GM12878 (cell line): ENCODE measurements at regions not wholly inside any gene's neighbourhood (a gene's known extent, or its start where the extent isn't known, plus 50 kb on each side); places are given as distances from the start of the nearest gene placed in this dataset.

Source experiments
- ATAC-seq: fragments of 200-7000 bp; cut with Tn5 transposase; 3 replicates; pipeline ENCODE4 v1.9.1; 2020; ENCODE audit warnings: mild to moderate bottlenecking, moderate library complexity
- BruUV-seq: library from RNA; stranded (reverse); fragments of 400-500 nt; replicated peaks from 2 replicates; lab custom pipeline; 2021; lab: Mats Ljungman, UMichigan
- CTCF ChIA-PET: fragments of 300-600 bp; sonication (Branson Sonifier 250); formaldehyde crosslinking; extraction: SDS; loops from one replicate; lab custom pipeline; 2021; ENCODE audit warnings: inconsistent platforms; lab: Yijun Ruan, JAX
- POLR2A ChIA-PET: fragments of 350-600 bp; formaldehyde crosslinking; extraction: SDS; loops from one replicate; lab custom pipeline; 2021; ENCODE audit warnings: inconsistent platforms; lab: Charles Lee
- RAD21 ChIA-PET: fragments of 300-600 bp; sonication (Branson Sonifier 250); formaldehyde crosslinking; loops from one replicate; lab custom pipeline; 2023; ENCODE audit warnings: antibody characterized with exemption; ENCODE audit not compliant: unreplicated experiment; lab: Charles Lee
- SMC1A ChIA-PET: fragments of 300-600 bp; sonication (Branson Sonifier 250); formaldehyde crosslinking; loops from one replicate; lab custom pipeline; 2023; ENCODE audit not compliant: unreplicated experiment, uncharacterized antibody; lab: Charles Lee
- DNase-seq: peaks from one replicate; pipeline ENCODE4 v3.0.0-alpha.2; 2011; ENCODE audit warnings: low read depth, low spot score
- FAIRE-seq: peaks from 3 replicates; lab custom pipeline; 2011; peaks lifted over from hg19 to GRCh38; lab: Jason Lieb, UNC
- H2AFZ ChIP-seq: 2 replicates; pipeline ENCODE4 v1.6.0; 2011; ENCODE audit warnings: low read depth, low read length, control low read depth; ENCODE audit not compliant: control insufficient read depth
- H3K27ac ChIP-seq: 2 replicates; pipeline ENCODE4 v1.5.1; 2011; ENCODE audit warnings: control low read depth; ENCODE audit not compliant: control insufficient read depth, insufficient read depth
- H3K27me3 ChIP-seq, 2 experiments: replicated peaks in 1 of 2; 2 replicates each; pipeline versions ENCODE4 v1.6.0 to v1.6.1; 2011; ENCODE audit warnings: low read length in 1 of 2; ENCODE audit not compliant: control insufficient read depth in 2 of 2, insufficient read depth in 2 of 2
- H3K36me3 ChIP-seq, 2 experiments: 2 replicates each; pipeline ENCODE4 v1.5.1; 2011; ENCODE audit warnings: low read length in 1 of 2; ENCODE audit not compliant: control insufficient read depth in 2 of 2, insufficient read depth in 2 of 2
- H3K4me1 ChIP-seq: 2 replicates; pipeline ENCODE4 v1.6.1; 2011; ENCODE audit warnings: mild to moderate bottlenecking, low read length, moderate library complexity, mixed read lengths; ENCODE audit not compliant: control insufficient read depth, insufficient read depth
- H3K4me2 ChIP-seq: 2 replicates; pipeline ENCODE4 v1.6.0; 2011; ENCODE audit warnings: control low read depth; ENCODE audit not compliant: control insufficient read depth, insufficient read depth
- H3K4me3 ChIP-seq: fragments of 200-600 bp; sonication (generic); 2 replicates; pipeline ENCODE4 v1.5.1; 2016
- H3K79me2 ChIP-seq: 2 replicates; pipeline ENCODE4 v1.6.0; 2011; ENCODE audit warnings: low read length; ENCODE audit not compliant: control insufficient read depth, insufficient read depth
- H3K9ac ChIP-seq: 2 replicates; pipeline ENCODE4 v1.8.0; 2011; ENCODE audit warnings: low read length, control low read depth, mixed read lengths; ENCODE audit not compliant: control insufficient read depth, insufficient read depth
- H3K9me3 ChIP-seq: replicated peaks from 3 replicates; pipeline ENCODE4 v1.5.1; 2011; ENCODE audit warnings: mild to moderate bottlenecking, low read length; ENCODE audit not compliant: control insufficient read depth, insufficient read depth
- H4K20me1 ChIP-seq: 2 replicates; pipeline ENCODE4 v1.6.0; 2011; ENCODE audit not compliant: control insufficient read depth, insufficient read depth
- BCL11A ChIP-seq: IDR thresholded peaks from 2 replicates; pipeline ENCODE4 v1.6.1; 2011; ENCODE audit warnings: low read depth, low read length
- CREB1 ChIP-seq: IDR thresholded peaks from 2 replicates; pipeline ENCODE4 v1.6.1; 2012; ENCODE audit warnings: low read depth, mild to moderate bottlenecking, inconsistent platforms
- KAT2A ChIP-seq: conservative IDR thresholded peaks from 2 replicates; pipeline ENCODE4 v1.6.1; 2011; ENCODE audit warnings: low read depth, low read length; ENCODE audit not compliant: control insufficient read depth
- KDM1A ChIP-seq: fragments of 200-600 bp; sonication (generic); IDR thresholded peaks from 2 replicates; pipeline ENCODE4 v1.6.1; 2016; ENCODE audit warnings: borderline replicate concordance
- MEF2B ChIP-seq: fragments of 450-650 bp; IDR thresholded peaks from 2 replicates; pipeline ENCODE4 v1.6.1; 2018; ENCODE audit warnings: mild to moderate bottlenecking, moderate library complexity; ENCODE audit not compliant: partially characterized antibody, poor library complexity, severe bottlenecking
- MTA2 ChIP-seq: fragments of 450-650 bp; IDR thresholded peaks from 2 replicates; pipeline ENCODE4 v1.6.1; 2016; ENCODE audit warnings: low read depth, mild to moderate bottlenecking, moderate library complexity
- MYC ChIP-seq: IDR thresholded peaks from 2 replicates; pipeline ENCODE4 v1.6.1; 2011; ENCODE audit warnings: mild to moderate bottlenecking, low read length, moderate library complexity, inconsistent platforms; ENCODE audit not compliant: insufficient read depth, insufficient replicate concordance, insufficient read length, severe bottlenecking
- NR2C2 ChIP-seq: IDR thresholded peaks from 2 replicates; pipeline ENCODE4 v1.6.1; 2011; ENCODE audit warnings: borderline replicate concordance, low read depth; ENCODE audit not compliant: control insufficient read depth, insufficient read length
- SIX5 ChIP-seq: IDR thresholded peaks from 2 replicates; pipeline ENCODE4 v1.6.1; 2011; ENCODE audit warnings: mild to moderate bottlenecking, low read depth, low read length, moderate library complexity; ENCODE audit not compliant: severe bottlenecking
- SMAD1 ChIP-seq: fragments of 450-650 bp; IDR thresholded peaks from 2 replicates; pipeline ENCODE4 v1.6.1; 2018; ENCODE audit warnings: mild to moderate bottlenecking, low read depth; ENCODE audit not compliant: partially characterized antibody
- SRF ChIP-seq, 2 experiments: IDR thresholded peaks; 2 replicates each; pipeline ENCODE4 v1.6.1; 2011; ENCODE audit warnings: low read depth in 2 of 2, low read length in 2 of 2, mild to moderate bottlenecking in 1 of 2, moderate library complexity in 1 of 2
- YY1 ChIP-seq: IDR thresholded peaks from 2 replicates; pipeline ENCODE4 v1.6.1; 2011; ENCODE audit warnings: low read depth, mild to moderate bottlenecking, low read length
- ZNF24 ChIP-seq: fragments of 450-650 bp; IDR thresholded peaks from 2 replicates; pipeline ENCODE4 v1.6.1; 2017; ENCODE audit warnings: antibody characterized with exemption, mild to moderate bottlenecking
- ZZZ3 ChIP-seq: IDR thresholded peaks from 2 replicates; pipeline ENCODE4 v1.6.1; 2011; ENCODE audit warnings: low read depth; ENCODE audit not compliant: control insufficient read depth, insufficient read length
- WGBS: methylation state at CpG from one replicate; pipeline ENCODE4 v1.1.6; 2016; ENCODE audit warnings: low lambda C conversion rate; ENCODE audit not compliant: insufficient replicate concordance, insufficient coverage; ENCODE audit errors: missing lambda C conversion rate; 5-methylcytosine and 5-hydroxymethylcytosine counted together
- in situ Hi-C: fragments of 300-500 bp; cut with MboI; formaldehyde crosslinking; loops from 9 replicates; pipeline ENCODE4 v1.14.3; 2018; ENCODE audit warnings: mixed read lengths
- intact Hi-C: fragments of 100-400 bp; cut with micrococcal nuclease; formaldehyde crosslinking; loops from one replicate; pipeline ENCODE4 v1.14.2; 2022; ENCODE audit not compliant: unreplicated experiment
- TF ChIP-seq, protein P1 (sequence below): IDR thresholded peaks from 2 replicates; pipeline ENCODE4 v1.6.1; 2012; ENCODE audit warnings: improper control_type of control experiment, low read depth, low read length; ENCODE audit not compliant: insufficient replicate concordance
- TF ChIP-seq, protein P2 (sequence below): IDR thresholded peaks from 2 replicates; pipeline ENCODE4 v1.6.1; 2012; ENCODE audit warnings: low read length, inconsistent platforms
- TF ChIP-seq, protein P3 (sequence below): IDR thresholded peaks from 2 replicates; pipeline ENCODE4 v1.6.1; 2011; ENCODE audit warnings: mild to moderate bottlenecking, low read depth, low read length, moderate library complexity; ENCODE audit not compliant: insufficient replicate concordance

DNA sequence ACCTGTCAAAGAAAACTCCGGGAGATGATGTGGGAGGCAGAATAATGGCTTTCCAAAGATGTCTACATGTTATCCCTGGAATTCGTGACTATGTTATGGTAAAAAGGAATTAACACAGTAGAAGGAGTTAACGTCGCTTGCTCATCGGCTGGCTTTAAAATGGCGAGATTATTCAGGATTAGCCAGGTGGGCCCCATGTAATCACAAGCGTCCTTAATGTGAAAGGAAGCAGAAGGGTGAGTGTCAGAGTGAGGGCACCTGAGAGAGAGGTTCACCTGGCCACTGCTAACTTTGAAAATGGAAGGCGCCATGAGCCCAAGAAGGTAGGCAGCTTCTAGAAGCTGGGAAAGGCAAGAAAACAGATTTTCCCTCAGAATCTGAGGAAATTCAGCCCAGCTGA is 557.2 kb downstream of the EPHB1 start (continued):
- TF ChIP-seq, protein P1, sequence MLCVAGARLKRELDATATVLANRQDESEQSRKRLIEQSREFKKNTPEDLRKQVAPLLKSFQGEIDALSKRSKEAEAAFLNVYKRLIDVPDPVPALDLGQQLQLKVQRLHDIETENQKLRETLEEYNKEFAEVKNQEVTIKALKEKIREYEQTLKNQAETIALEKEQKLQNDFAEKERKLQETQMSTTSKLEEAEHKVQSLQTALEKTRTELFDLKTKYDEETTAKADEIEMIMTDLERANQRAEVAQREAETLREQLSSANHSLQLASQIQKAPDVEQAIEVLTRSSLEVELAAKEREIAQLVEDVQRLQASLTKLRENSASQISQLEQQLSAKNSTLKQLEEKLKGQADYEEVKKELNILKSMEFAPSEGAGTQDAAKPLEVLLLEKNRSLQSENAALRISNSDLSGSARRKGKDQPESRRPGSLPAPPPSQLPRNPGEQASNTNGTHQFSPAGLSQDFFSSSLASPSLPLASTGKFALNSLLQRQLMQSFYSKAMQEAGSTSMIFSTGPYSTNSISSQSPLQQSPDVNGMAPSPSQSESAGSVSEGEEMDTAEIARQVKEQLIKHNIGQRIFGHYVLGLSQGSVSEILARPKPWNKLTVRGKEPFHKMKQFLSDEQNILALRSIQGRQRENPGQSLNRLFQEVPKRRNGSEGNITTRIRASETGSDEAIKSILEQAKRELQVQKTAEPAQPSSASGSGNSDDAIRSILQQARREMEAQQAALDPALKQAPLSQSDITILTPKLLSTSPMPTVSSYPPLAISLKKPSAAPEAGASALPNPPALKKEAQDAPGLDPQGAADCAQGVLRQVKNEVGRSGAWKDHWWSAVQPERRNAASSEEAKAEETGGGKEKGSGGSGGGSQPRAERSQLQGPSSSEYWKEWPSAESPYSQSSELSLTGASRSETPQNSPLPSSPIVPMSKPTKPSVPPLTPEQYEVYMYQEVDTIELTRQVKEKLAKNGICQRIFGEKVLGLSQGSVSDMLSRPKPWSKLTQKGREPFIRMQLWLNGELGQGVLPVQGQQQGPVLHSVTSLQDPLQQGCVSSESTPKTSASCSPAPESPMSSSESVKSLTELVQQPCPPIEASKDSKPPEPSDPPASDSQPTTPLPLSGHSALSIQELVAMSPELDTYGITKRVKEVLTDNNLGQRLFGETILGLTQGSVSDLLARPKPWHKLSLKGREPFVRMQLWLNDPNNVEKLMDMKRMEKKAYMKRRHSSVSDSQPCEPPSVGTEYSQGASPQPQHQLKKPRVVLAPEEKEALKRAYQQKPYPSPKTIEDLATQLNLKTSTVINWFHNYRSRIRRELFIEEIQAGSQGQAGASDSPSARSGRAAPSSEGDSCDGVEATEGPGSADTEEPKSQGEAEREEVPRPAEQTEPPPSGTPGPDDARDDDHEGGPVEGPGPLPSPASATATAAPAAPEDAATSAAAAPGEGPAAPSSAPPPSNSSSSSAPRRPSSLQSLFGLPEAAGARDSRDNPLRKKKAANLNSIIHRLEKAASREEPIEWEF = no peak
- TF ChIP-seq ZZZ3 (no peak), NR2C2 (no peak)

DNA sequence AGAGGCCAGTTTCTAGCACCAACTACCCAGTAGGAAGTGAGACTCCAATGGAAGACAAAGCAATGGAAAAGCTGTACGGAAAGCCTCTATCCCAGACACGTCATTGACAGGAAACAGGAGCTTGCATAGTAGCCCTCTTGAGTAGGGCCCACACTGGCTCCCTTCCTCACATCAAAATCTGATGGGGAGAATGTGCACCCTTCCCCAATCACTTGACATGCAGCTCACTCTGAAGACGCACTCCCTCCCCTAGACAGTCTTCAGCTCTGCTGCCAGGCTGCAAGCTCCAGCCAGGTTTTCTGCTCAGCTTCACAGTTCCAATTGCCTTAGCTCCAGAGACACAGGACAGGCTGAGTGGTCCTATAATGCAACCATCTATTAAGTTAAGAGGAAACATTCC is 567.8 kb downstream of the EPHB1 start:
- Histone ChIP-seq H3K4me2 (no peak overlapping the region), H3K9ac (no peak overlapping the region), H2AFZ (no peak overlapping the region), H3K27me3 (no peaks in the 10 kb centered on the region; a peak in 1 of 4 replicates), H3K4me1 (no peaks in the 10 kb centered on the region), H3K9me3 (no peaks in the 10 kb centered on the region), H4K20me1 (no peaks in the 10 kb centered on the region), H3K27ac (no peak overlapping the region), H3K79me2 (no peaks in the 10 kb centered on the region), H3K4me3 (no peak overlapping the region), H3K36me3 (no peaks in the 10 kb centered on the region)
- CTCF ChIA-PET = interaction anchor here (1.0 to 1.7 kb wide), 2 partner anchors 9 to 22 kb away, joined by 3 read pairs; no protein-coding TSS in a partner anchor
- WGBS = 61% methylated on average over 3 of the region's 3 CpGs
- FAIRE-seq (no peak), ATAC-seq (no peak), DNase-seq (no peak)
- BruUV-seq = no TSS peak
- RAD21 ChIA-PET = no interaction called here
- in situ Hi-C loops (no loop called here), intact Hi-C loops (no loop called here)
- POLR2A ChIA-PET = no interaction called here
- SMC1A ChIA-PET = interaction anchor here (0.8 kb wide), 1 partner anchor 29 kb away, joined by 3 read pairs; no protein-coding TSS in a partner anchor
- no peak for TF ChIP-seq KAT2A
- TF ChIP-seq CREB1 = no peak
- no peak for TF ChIP-seq KDM1A
- no peak for TF ChIP-seq BCL11A
- no peak for TF ChIP-seq MYC
- TF ChIP-seq SRF (IDR thresholded peaks at IDR 0.05; ENCODE audit: low read depth in 2 of 2, low read length in 2 of 2) = no peak
- TF ChIP-seq YY1 = no peak
- no peak for TF ChIP-seq MEF2B
- no peak for TF ChIP-seq MTA2
- no peak for TF ChIP-seq SIX5
- TF ChIP-seq SMAD1 = no peak
- TF ChIP-seq, protein P2, sequence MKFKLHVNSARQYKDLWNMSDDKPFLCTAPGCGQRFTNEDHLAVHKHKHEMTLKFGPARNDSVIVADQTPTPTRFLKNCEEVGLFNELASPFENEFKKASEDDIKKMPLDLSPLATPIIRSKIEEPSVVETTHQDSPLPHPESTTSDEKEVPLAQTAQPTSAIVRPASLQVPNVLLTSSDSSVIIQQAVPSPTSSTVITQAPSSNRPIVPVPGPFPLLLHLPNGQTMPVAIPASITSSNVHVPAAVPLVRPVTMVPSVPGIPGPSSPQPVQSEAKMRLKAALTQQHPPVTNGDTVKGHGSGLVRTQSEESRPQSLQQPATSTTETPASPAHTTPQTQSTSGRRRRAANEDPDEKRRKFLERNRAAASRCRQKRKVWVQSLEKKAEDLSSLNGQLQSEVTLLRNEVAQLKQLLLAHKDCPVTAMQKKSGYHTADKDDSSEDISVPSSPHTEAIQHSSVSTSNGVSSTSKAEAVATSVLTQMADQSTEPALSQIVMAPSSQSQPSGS = no peak
- TF ChIP-seq, protein P3, sequence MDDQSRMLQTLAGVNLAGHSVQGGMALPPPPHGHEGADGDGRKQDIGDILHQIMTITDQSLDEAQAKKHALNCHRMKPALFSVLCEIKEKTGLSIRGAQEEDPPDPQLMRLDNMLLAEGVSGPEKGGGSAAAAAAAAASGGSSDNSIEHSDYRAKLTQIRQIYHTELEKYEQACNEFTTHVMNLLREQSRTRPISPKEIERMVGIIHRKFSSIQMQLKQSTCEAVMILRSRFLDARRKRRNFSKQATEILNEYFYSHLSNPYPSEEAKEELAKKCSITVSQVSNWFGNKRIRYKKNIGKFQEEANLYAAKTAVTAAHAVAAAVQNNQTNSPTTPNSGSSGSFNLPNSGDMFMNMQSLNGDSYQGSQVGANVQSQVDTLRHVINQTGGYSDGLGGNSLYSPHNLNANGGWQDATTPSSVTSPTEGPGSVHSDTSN = no peak
- no peak for TF ChIP-seq ZNF24
